ENCODE measurements at regions not wholly inside any gene's neighbourhood (a gene's known extent, or its start where the extent isn't known, plus 50 kb on each side); places are given as distances from the start of the nearest gene placed in this dataset.
"Not testable (repeated sequence)": the region's sequence is repeated elsewhere in the genome, so short reads cannot be mapped to it uniquely, and the experiment has no call there.

DNA sequence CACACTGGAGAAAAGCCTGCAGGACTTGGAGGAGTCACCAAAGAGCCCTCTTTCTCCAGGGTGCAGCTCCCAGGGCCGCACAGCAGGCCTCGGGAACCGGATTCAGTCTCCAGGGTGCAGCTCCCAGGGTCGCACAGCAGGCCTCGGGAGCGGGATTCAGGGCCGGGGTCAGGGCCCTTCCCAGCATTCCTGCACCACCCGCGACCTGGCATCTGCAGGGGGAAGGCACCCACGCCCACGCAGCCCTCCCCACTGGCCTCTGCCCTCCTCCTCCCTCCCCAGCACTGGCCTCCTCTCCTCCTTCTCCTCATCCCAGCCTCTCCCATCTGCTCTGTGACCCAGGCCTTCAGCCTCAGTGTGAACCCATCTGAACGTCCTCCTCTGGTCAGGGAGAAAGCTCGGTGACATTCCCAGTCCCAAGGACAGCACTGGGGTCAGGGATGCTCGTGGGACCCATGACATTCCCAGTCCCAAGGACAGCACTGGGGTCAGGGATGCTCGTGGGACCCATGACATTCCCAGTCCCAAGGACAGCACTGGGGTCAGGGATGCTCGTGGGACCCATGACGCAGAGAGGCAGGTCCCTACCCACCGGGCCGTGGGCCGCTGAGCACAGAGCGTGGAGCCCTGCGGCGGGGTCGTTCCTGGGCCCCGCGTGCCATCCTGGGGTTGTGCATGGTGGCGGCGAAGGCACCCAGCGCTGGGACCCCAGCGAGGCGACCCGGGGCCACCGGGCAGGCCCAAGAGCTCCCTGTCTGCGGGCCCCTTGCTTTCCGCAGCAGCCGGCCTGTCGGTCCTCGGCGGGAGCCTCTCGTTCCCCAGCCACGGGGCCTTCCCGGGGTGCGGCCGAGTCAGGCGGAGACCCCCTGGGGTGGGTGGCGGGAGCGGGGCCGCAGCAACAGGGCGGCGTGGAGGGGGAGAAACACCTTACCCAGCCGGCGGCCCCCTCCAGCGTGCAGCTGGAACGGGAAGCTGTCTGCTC, 550.2 kb upstream of the SALL3 start:
- no peak for DNase-seq

DNA sequence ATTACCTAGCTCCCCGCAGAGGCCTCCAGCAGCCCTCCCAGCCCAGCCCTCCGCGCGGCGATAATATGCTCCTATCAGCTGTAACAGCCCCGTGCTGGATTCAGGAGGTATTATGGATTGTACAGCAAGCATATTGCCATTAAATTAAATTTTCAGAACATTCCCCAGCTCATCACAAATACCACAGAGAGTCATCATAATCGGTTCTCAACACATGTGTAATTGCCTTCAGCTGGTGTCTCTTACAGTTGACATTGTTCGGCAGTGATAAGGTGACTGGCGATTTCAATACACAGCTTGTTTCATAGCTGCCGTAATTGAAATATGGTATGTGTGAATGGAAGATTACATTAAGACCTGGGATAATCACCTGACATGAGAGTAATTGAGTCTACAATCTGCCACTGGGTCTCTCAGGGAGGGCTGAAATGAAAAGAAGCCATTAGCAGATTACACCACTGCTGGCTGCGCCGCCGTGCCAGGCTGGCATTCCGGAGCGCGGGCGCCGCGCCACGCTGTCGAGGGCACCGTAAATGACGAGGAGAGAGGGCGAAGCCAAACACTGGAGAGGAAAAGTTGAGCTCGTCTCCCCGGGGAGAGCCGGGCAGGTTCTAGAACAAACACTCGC, 549.4 kb upstream of the SALL3 start:
- DNase-seq, result no peak

DNA sequence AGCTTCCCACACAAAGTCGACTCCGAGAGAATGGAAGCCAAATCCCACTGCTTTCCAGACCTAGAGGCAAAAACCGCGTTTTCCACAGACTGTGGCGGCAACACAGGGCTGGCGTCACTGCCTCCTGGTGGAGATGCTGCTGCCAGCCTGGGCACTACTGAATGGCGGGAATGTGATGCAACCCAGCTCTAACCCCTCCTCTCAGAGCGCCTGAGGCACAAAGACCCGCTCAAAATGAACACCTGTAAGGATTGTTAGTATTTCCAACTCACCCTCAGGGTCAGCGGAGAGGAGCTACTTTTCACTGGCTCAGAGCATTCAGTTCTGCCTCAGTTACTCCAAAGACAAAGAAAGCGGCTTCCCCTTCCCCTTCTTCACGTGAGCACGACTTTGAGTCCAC, 548.0 kb upstream of the SALL3 start:
- no peak for DNase-seq

DNA sequence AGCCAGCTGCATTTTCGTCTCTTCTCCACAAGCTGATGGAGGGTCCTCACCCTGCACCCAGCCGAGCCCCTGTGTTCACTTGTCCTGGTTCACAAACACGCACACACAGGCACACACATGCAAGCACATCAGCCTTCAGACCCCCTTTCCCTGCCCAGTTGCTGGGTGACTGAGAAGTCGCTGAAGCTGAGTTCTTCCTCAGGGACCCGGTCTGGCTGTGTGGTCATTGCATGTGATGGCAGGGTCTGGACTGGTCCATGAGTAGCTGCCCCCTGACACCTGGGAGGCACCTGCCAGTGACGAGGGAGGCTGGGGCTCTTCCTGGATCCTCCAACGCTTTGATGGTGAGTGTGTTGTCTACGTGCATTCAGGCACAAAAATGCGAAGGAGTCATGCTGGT, 546.1 kb upstream of the SALL3 start:
- DNase-seq, result no peak

DNA sequence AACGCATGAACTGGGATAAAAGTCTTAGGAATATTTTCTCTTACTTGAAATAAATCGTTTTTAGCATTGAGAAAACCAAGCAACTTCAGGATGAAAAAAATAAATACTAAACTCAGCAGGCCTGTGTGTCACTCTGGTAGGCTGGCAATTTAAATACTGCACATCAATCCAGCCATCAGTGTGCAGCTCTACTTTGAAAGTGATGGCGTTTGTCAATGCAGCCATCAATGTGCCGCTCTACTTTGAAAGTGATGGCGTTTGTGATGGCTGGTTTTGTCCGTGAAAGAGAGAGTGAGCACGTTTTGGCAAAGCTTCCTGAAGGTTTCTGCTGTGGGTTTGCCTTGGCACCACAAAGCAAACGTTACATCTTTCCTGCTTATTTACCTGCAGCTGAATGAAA, 543.5 kb upstream of the SALL3 start:
- DNase-seq, result no peak

DNA sequence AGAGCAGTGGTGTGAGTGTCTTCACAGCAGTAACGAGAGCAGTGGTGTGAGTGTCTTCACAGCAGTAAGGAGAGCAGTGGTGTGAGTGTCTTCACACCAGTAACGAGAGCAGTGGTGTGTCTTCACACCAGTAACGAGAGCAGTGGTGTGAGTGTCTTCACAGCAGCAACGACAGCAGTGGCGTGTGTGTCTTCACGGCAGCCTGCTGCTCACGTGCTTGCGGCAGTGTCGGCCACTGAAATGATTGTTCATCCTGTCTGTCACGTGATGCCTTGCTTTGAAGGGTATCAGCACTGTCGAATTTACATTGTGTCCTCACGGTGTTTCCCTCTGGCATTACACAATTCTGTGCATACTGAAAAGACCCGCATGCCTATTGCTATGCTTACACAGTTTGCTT, 541.4 kb upstream of the SALL3 start:
- not testable (repeated sequence) for DNase-seq

DNA sequence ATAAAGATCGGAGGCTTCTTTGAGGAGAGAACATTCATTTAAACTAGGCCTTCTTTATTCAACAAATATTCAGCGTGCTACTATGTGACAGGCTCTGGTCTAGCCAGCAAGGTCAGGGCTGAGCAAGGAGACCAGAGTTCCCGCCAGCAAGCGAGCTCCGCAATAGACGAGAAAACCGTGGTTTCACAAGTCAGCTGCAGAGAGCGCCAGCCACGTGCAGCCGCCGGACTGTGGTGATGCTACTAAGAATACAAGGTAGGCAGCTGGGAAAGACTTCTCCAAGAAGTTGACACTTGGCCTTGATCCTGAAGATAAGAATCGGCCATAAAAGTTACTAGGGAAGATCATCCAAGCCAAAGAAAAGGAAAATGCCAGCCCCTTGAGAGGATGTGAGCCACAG, 533.7 kb upstream of the SALL3 start:
- DNase-seq, result no peak

DNA sequence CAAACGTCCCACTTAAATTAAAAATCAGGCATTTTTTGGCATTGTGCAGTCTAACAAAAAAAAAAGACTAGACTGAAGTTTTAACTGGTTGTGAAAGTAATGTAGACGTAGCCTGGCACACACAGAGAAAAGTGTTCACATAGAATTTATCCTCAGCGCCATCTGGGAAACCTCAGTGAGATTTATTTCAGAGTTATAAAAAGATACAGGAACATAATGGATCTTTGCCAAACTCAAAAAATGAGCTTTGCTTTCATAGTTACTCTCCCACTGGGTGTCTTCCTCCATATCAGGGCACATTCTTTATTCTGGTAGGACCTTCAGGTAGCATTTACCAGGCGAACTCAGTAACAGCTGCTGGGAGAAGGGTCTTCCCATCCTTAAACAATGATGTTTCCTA, 532.4 kb upstream of the SALL3 start:
- DNase-seq, result no peak

DNA sequence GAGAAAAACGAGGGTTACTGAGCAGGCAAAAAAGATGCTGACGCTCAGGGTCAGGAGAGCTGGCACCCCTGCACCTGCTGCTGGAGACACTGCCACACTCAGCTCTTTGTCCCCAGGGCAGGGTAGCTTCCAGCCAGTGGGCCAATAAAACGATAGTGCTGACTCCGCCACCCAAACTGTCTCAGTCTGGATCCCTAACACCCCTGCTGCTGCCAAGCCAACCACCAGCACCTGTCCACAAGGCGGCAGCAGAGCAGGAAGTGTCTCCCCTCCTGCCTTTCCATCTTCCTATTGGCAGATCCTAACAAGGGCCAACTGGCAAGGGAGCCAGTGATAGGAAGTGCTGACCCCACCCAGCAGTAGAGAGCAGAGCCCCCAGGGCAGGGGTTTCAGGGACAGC, 531.5 kb upstream of the SALL3 start:
- no peak for DNase-seq

DNA sequence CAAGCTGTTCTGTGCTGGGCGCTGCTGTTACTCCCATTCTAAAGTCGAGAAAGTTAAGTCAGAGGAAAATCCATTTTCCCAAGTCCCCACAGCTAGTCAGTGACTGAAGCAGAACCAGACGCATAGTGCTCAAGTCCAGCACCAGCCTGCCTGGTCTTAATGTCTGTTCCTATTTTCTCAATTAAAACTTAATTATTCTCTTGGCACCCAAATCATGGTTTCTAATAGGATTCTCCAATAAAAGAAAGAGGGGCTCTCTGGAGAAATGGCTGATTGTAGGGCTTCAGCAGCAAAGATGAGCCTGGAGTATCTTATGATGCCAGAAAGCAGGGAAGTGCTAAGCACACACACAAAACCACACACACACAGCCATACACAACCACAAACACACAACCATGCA, 531.0 kb upstream of the SALL3 start:
- no peak for DNase-seq

DNA sequence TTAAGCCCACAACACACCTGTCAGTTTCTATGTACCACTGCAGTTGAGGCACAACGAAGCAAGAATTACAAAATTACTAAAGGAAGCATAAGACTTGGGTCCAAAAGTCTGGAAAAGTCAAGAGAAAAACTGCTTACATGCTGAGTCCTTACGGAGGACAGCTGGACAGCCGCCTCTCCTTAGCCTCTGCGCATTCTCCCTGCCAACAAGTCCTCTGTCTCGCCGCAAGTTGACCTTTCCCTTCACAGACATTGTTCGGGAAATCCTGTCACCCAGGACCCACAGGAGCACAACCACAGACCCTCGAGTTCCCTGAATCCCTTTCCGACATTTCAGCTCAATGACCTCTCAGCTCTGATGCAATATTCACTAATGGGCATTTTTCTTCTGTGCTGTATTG, 525.4 kb upstream of the SALL3 start:
- no peak for DNase-seq

DNA sequence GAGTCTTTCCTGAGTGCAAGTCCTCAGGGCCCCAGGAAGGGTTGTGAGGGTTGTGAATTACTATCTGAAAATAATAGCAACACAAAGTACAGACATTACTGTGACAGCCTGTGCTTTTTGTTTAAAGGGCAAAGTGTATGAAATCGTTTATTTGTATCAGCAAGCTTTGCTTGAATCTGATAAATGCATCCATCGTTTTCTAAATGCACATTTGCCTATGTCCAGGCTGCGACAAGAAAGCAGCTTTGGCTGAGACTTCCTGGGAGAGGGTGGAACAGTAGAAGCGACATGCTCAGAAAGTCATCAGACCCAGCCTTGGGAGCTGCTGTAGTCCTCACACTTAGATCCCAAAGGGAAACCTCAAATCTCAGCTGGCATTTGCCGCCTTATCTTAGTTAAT, 524.2 kb upstream of the SALL3 start:
- DNase-seq, result no peak

DNA sequence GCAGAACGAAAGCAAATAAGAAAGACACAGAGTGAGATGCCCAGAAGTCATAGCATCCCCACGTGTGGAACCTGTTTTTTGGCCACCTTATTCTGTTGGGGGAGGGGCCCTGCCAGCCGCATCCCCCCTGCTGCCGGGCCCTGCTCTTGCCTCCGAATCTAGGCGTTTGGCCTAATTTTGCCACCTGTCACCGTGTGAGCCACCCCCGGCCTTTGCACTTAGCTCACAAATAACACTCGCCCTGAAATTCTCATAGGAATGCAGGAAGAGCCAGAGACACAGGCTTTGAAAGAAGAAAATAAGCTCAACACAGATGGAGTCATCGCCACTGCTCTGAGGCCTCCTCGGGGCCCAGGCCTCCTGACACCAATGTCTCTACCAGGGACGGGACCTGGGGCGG, 522.6 kb upstream of the SALL3 start:
- no peak for DNase-seq

DNA sequence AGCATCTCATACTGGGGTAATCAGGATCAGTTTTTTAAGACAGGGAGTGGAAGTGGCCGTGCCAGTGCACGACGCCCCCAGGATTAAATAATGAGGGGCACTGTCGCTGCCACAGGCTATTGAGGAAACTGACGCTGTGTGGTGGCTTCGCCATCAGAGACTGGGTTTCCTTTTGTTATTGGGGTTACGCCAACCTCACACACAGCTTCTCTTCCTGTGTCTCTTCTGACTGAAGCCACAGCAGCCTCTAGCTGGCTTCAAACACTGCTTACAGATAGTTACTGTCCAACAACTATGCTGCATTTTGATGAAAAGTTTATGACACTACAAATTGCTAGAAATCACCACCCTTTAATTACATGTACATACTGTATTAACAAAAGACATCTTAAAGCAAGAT, 521.9 kb upstream of the SALL3 start:
- no peak for DNase-seq

DNA sequence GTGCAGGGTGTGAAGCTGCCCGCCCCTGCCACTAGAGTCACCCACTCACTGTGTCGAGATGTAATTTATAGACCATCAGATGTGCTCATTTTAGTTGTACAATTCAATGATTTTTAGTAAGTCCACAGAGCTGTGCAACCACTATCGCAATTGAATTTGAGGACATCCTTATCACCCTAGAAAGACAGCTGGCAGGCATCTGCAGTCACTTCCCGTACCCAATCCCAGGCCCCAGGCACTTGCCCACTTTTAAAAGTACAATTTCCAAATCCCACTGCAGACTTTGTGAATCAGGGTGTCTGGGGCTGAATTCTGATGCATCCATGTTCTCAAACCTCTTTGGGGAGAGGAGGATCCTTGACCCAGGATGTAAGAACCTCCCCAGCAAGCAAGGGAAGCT, 521.3 kb upstream of the SALL3 start:
- DNase-seq, result no peak

DNA sequence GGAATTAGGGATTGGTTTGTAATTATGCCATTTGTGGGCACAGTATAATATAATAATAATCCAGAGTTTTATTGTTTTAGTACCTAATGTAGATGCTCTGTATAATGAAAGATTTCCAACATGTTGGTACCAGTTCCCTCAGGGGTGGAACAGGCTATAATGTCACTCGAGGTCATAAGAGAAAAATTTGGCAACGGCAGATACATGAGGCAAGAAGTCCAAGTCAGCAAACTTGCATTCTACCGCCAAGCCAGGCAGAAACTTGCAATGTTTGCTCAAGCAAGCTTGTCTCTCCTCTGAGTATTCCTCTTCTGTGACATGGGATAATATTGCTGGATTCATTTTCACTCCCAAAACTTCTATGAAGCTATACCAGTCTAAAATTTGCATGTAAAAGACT, 520.0 kb upstream of the SALL3 start:
- no peak for DNase-seq

DNA sequence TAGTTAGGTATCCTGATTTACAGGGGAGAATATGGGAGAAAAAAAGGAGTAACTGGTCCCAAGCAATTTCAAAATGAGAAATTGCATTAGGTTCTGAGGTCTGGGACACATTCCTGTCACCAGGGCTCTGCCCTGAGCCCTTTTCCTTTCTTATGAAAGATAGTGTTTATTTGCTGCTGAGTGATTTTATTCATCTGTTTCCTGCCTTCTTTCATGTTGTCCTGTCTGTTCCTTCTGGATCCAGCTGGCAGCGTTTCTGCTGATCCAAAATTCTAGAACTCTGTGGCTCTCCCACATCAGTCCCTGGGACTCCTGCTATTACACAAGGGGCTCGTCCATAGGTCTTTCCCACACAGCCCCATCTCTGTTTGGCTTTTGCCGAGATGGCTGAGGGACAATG, 519.1 kb upstream of the SALL3 start:
- no peak for DNase-seq

DNA sequence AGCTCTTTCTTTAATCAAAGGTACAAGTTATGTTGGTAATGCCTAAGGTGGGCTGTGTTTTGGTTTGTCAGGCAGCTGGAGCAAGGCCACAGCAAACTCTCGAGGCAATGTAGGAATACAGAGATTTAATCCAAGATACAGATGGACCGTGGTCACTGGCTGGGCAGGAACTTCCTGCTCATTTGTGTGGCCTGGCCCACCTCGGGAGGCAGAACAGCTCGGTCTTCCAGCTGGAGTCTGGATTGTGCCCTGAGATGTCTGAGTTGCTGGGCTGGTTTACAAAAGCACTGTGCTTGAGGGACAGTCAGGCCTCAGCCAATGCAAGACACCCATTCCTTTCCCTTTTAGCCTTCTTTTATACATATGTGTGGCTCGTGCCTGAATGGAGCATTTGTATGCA, 506.1 kb upstream of the SALL3 start:
- no peak for DNase-seq

DNA sequence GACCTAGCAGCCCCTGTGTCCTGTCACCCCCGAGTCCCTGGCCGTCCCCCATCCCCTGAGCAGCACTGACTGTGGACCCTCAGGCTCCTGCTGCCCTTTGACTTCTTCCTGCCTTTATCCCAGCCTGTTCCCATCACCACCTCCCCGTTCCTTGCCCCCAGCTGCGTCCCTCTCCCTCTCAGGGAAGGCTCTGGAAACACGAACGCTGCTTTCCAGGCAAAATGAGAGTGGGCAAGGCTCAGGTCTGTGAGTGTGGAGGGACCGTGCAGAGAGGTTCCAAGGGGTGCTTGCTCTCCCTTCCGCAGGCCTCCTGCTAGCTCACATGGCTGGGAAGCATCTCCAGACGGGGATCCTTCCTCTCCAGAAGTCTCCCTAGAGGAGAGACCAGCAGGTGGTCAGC, 501.8 kb upstream of the SALL3 start:
- DNase-seq, result no peak

DNA sequence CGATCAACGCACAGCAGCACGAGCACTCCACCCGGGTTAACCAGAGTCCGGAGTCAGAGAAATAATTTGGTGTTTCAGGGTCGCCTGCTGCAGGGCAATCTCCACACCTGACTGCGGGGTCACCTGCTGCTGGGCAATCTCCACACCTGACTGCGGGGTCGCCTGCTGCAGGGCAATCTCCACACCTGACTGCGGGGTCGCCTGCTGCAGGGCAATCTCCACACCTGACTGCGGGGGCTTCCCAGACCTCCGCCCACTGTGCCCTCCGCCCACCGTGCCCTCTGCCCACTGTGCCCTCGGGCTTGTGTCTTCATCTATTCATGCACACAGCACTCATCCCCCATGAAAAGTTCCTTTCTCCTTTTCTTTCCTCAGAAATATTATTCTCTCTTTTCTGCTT, 500.2 kb upstream of the SALL3 start:
- DNase-seq, result no peak

DNA sequence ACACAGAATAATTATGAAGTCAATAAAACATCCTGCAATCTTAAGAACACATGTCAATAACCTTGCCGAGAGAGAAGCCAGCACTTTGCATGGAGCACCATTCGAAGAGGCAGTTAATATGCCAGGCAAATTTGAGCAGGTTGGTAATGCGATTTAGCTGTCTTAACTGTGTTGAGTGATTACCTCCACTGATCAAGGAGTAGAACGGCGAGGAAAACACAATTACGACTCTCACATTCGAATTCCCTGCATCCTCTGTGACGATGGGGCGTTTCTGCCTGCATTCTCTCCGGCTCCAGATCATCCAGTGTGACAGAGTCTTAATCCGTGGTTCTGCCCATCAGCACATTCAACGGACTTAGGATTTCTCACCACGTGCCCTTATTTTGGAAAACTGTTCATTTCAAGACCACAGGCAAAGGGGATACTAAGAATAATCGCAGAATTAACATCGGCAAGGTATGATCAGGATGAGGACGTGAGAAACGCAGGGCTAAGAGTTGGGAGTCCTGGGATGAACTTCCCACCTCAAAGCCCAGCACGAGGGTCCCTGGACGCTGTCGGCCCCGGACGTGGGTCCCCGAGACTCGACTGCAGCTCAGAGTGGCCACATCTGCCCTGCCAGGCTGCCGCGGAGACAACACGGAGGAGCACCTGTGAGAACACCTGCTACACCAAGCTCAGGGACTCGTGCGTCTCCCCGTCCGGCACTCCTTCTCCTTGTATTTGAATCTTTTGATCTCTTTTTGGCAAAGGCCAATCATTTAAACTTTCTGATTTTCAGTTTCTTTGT, 499.2 kb upstream of the SALL3 start:
- no peak for DNase-seq

DNA sequence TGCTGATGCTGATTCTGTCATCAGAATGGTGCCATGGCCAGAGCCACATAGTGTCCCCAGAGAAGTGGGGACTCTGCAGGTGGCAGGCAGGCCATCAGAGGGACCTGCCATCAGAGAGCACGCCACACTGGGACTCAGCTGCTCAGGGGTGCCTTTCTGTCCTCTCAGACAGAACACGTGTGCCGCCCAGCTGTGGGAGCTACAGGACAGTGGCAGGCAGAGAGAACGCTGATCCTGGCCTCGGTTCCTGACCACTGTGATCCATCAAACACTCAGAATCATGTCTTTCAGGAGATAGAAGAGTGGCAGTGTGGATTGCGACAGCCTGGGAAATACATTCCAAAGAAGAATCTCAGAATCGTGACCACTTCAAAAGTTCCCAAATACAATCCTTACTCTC, 497.2 kb upstream of the SALL3 start:
- no peak for DNase-seq

DNA sequence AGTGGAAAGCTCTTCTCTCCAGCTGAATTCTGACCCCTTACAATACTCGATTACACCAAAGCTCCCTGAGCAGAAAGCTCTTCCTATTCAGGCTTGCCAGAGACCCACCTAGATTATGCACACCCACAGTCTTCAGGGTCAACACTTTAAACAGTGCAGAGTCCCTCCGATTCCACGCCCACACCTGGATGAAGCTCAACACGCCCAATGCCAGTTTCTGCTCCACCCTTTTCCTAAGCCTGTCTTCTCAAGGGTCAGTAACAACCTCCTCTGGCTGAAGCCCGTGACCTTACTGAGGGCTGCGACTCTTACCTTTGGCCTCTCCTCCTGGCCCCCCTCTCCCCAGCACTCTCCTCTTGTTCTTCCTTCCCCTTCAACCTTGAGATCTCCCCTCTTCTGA, 492.0 kb upstream of the SALL3 start:
- DNase-seq, result no peak
